ENCODE measurements at regions not wholly inside any gene's neighbourhood (a gene's known extent, or its start where the extent isn't known, plus 50 kb on each side); places are given as distances from the start of the nearest gene placed in this dataset.

- DNase-seq: no peak
Observed at GRCh38 chr3:76827701-76828226, 212.1 kb upstream of the ROBO2 start.

- no peak for DNase-seq
Observed at GRCh38 chr3:76834657-76835056, 205.2 kb upstream of the ROBO2 start.

- DNase-seq: no peak
Observed at GRCh38 chr3:76841747-76842146, 198.2 kb upstream of the ROBO2 start.

GRCh38 chr3:76842216-76842615, 197.7 kb upstream of the ROBO2 start:
- no peak for DNase-seq

GRCh38 chr3:76855451-76855850, 184.4 kb upstream of the ROBO2 start:
- DNase-seq: no peak

GRCh38 chr3:76859596-76859995, 180.3 kb upstream of the ROBO2 start:
- DNase-seq: no peak

- DNase-seq: no peak
Observed at GRCh38 chr3:76864355-76864754, 175.5 kb upstream of the ROBO2 start.

- no peak for DNase-seq
Observed at GRCh38 chr3:76866729-76867408, 173.0 kb upstream of the ROBO2 start.

GRCh38 chr3:76869726-76870384, 170.0 kb upstream of the ROBO2 start:
- no peak for DNase-seq

GRCh38 chr3:76871655-76872054, 168.2 kb upstream of the ROBO2 start:
- no peak for DNase-seq

GRCh38 chr3:76872999-76873398, 166.9 kb upstream of the ROBO2 start:
- no peak for DNase-seq

- no peak for DNase-seq
Observed at GRCh38 chr3:76873532-76874242, 166.2 kb upstream of the ROBO2 start.

- no peak for DNase-seq
Observed at GRCh38 chr3:76879959-76880358, 159.9 kb upstream of the ROBO2 start.

GRCh38 chr3:76886761-76887500, 153.0 kb upstream of the ROBO2 start:
- DNase-seq: no peak

GRCh38 chr3:76888856-76889255, 151.0 kb upstream of the ROBO2 start:
- DNase-seq: no peak

- DNase-seq: no peak
Observed at GRCh38 chr3:76889911-76890310, 150.0 kb upstream of the ROBO2 start.

- no peak for DNase-seq
Observed at GRCh38 chr3:76897076-76897475, 142.8 kb upstream of the ROBO2 start.

- no peak for DNase-seq
Observed at GRCh38 chr3:76900596-76900995, 139.3 kb upstream of the ROBO2 start.

GRCh38 chr3:76908156-76908555, 131.7 kb upstream of the ROBO2 start:
- DNase-seq: no peak

- DNase-seq: no peak
Observed at GRCh38 chr3:76912841-76913383, 127.0 kb upstream of the ROBO2 start.

GRCh38 chr3:76917436-76917835, 122.5 kb upstream of the ROBO2 start:
- no peak for DNase-seq

- no peak for DNase-seq
Observed at GRCh38 chr3:76920511-76920910, 119.4 kb upstream of the ROBO2 start.

GRCh38 chr3:76923485-76923884, 116.4 kb upstream of the ROBO2 start:
- no peak for DNase-seq
